WTC11 (cell line): ENCODE measurements at regions not wholly inside any gene's neighbourhood (a gene's known extent, or its start where the extent isn't known, plus 50 kb on each side); places are given as distances from the start of the nearest gene placed in this dataset.

Source experiments
- ATF6 ChIP-seq: sonication (generic); formaldehyde crosslinking; IDR thresholded peaks from 2 replicates; pipeline ENCODE4 v1.8.1; 2023; ENCODE audit warnings: mild to moderate bottlenecking, missing genetic modification reagents
- CTCF ChIP-seq: fragments of 200-600 bp; IDR thresholded peaks from 2 replicates; pipeline ENCODE4 v1.8.0; 2022; ENCODE audit warnings: antibody characterized with exemption
- E2F1 ChIP-seq: sonication (generic); formaldehyde crosslinking; IDR thresholded peaks from 2 replicates; pipeline ENCODE4 v1.8.0; 2022; ENCODE audit warnings: mild to moderate bottlenecking, missing genetic modification reagents
- FOXJ3 ChIP-seq: sonication (generic); formaldehyde crosslinking; IDR thresholded peaks from 2 replicates; pipeline ENCODE4 v1.9.0; 2021; ENCODE audit warnings: missing genetic modification reagents, mild to moderate bottlenecking, borderline replicate concordance
- HMGA2 ChIP-seq: fragments of 250-450 bp; sonication (Bioruptor Pico); IDR thresholded peaks from 2 replicates; pipeline ENCODE4 v1.4.0; 2021; ENCODE audit warnings: mild to moderate bottlenecking, moderate library complexity
- JUN ChIP-seq: sonication (generic); formaldehyde crosslinking; IDR thresholded peaks from 2 replicates; pipeline ENCODE4 v1.8.0; 2023; ENCODE audit warnings: mild to moderate bottlenecking, missing genetic modification reagents
- MLX ChIP-seq: sonication (generic); formaldehyde crosslinking; IDR thresholded peaks from 2 replicates; pipeline ENCODE4 v1.8.1; 2023; ENCODE audit warnings: mild to moderate bottlenecking, missing genetic modification reagents, moderate library complexity
- MXD4 ChIP-seq: fragments of 250-450 bp; sonication (Bioruptor Pico); IDR thresholded peaks from 2 replicates; pipeline ENCODE4 v1.8.0; 2021; ENCODE audit warnings: mild to moderate bottlenecking, moderate library complexity, borderline replicate concordance
- PRRX2 ChIP-seq: fragments of 250-450 bp; sonication (Bioruptor Pico); IDR thresholded peaks from 2 replicates; pipeline ENCODE4 v1.8.0; 2021; ENCODE audit warnings: mild to moderate bottlenecking
- SP1 ChIP-seq: sonication (generic); formaldehyde crosslinking; conservative IDR thresholded peaks from 2 replicates; pipeline ENCODE4 v1.8.1; 2022; ENCODE audit warnings: missing genetic modification reagents
- TEAD4 ChIP-seq: sonication (generic); formaldehyde crosslinking; IDR thresholded peaks from 2 replicates; pipeline ENCODE4 v1.8.0; 2022; ENCODE audit warnings: mild to moderate bottlenecking, missing genetic modification reagents
- ZBTB43 ChIP-seq: sonication (generic); formaldehyde crosslinking; IDR thresholded peaks from 2 replicates; pipeline ENCODE4 v1.8.1; 2023; ENCODE audit warnings: mild to moderate bottlenecking, missing genetic modification reagents
- ZNF512 ChIP-seq: sonication (generic); formaldehyde crosslinking; IDR thresholded peaks from 2 replicates; pipeline ENCODE4 v1.8.1; 2022; ENCODE audit warnings: missing genetic modification reagents, borderline replicate concordance

GRCh38 chr6:6941201-6941600, 166.6 kb upstream of the RREB1 start:
- TF ChIP-seq ATF6 (no peak), MLX (CRISPR knock-in tag) (no peak), CTCF (no peak), MXD4 (CRISPR knock-in tag) (no peak), FOXJ3 (CRISPR knock-in tag) (no peak), E2F1 (CRISPR knock-in tag) (no peak), HMGA2 (CRISPR knock-in tag) (no peak), SP1 (CRISPR knock-in tag) (no peak), TEAD4 (CRISPR knock-in tag) (no peak), ZNF512 (CRISPR knock-in tag) (no peak), ZBTB43 (CRISPR knock-in tag) (no peak), PRRX2 (CRISPR knock-in tag) (no peak), JUN (CRISPR knock-in tag) (no peak)
